Epidermal melanocyte (primary cell): ENCODE measurements at regions not wholly inside any gene's neighbourhood (a gene's known extent, or its start where the extent isn't known, plus 50 kb on each side); places are given as distances from the start of the nearest gene placed in this dataset.

Experiments
- DNase-seq: peaks from one replicate; pipeline ENCODE4 v3.0.0; 2011; ENCODE audit warnings: low spot score; ENCODE audit not compliant: insufficient read length

DNA sequence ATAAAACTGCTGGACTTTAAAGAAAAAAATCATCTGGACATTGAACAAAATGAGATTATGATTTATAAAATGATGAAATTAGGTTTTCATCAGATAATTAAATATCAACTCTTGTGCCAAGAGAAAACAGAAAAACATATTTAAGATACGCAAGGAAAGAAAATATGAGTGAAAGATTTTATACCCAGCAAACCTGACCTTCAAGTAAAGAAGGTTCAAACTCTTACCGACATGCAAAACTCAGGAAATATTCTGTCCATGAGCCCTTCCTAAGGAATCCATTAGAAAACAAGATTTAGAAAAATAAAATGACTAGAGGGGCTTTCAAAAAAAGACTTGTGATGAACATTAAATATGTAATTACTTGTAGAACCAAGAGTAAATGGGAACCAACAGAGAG lies 257.2 kb upstream of the ARID1B start:
- no peak for DNase-seq

- DNase-seq: no peak
Observed at GRCh38 chr6:156517088-156517487, 260.1 kb upstream of the ARID1B start.

GRCh38 chr6:156515242-156515641 lies 261.9 kb upstream of the ARID1B start:
- DNase-seq: no peak

DNA sequence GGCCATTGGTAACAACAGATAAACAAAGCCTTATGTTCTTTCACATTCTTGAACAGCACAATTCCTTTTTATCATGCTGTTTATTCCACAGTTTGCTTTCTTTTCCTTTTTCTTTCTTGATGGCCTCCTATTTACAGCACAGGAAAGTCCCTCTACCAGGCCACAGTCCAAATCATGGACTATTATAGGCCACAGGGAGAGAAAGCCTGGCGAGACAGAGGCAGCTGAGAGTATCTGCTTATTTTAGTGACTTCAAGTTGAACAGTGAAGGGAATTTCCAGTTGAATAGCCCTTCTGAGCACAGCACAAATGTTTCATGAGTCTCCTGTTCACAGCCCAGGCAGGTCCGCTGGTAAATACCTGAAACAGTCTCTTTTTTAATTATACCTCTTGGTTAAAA lies 263.7 kb upstream of the ARID1B start:
- DNase-seq: no peak

- DNase-seq: no peak
Observed at GRCh38 chr6:156511570-156511969, 265.6 kb upstream of the ARID1B start.

- DNase-seq: no peak
Observed at GRCh38 chr6:156511051-156511450, 266.1 kb upstream of the ARID1B start.

GRCh38 chr6:156510242-156510641 lies 266.9 kb upstream of the ARID1B start:
- no peak for DNase-seq

DNA sequence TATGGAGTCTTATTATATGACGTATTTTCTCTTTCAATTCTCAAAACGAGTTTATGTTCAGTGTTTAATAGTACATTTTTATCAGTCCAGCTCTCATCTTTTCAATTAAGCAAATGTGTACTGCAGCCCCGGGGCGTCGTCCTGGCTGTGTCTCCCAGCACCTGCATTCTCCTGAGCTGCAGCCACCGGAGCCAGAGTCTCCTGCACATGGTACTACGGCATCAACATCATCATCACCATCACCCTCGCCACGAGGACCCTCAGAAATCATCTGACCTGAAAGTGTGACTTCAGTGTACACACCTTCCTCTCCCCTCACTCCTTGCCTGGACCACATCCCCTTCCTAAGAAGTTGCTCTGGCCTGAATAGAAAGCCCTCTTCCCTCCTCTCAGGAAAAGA lies 267.7 kb upstream of the ARID1B start:
- no peak for DNase-seq

GRCh38 chr6:156508923-156509322 lies 268.3 kb upstream of the ARID1B start:
- DNase-seq: no peak

GRCh38 chr6:156508126-156508525 lies 269.1 kb upstream of the ARID1B start:
- no peak for DNase-seq

- no peak for DNase-seq
Observed at GRCh38 chr6:156507656-156508055, 269.5 kb upstream of the ARID1B start.

DNA sequence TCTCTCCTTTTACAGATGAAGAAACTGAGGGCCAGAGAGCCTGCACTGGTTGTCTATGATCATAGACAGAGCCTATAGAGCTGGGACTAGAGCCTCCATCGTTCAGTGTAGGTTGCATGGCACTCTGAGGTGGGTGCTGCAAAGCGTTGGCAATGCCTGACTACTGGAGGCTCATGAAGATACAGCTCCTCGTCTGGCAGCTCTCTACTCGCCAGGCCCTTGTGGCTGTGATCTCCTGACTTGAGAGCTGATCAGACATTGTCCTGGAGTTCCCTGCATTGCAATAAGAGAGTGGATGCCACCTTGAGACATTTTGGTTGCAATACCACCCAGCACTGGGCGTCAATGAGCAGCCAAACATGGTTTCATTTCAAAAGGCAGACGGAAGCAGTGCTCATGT lies 270.1 kb upstream of the ARID1B start:
- no peak for DNase-seq

GRCh38 chr6:156502969-156503504 lies 274.1 kb upstream of the ARID1B start:
- no peak for DNase-seq

- DNase-seq: no peak
Observed at GRCh38 chr6:156497618-156498017, 279.6 kb upstream of the ARID1B start.

- DNase-seq: no peak
Observed at GRCh38 chr6:156487877-156488276, 289.3 kb upstream of the ARID1B start.

- no peak for DNase-seq
Observed at GRCh38 chr6:156485150-156485549, 292.0 kb upstream of the ARID1B start.

GRCh38 chr6:156474507-156475120 lies 302.6 kb upstream of the ARID1B start:
- DNase-seq: no peak

DNA sequence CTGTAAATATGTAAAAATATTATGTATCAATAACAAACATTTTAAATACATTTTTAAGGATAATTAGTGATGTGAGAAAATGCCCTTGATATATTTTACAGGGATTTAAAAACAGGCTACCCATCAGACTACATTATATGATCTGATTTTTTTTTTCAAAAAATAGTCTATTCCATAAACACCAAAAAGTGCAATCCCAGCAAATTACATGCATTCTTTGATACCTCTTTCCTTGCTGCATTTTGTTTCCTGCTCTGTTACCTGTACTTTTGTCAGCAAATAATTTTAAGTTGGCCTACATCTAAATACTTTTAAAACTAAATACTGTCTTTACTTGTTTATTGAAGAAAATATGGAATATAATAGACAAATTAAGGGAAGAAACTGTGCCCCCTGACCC lies 306.2 kb upstream of the ARID1B start:
- no peak for DNase-seq

GRCh38 chr6:156464100-156464878 lies 312.9 kb upstream of the ARID1B start:
- no peak for DNase-seq

DNA sequence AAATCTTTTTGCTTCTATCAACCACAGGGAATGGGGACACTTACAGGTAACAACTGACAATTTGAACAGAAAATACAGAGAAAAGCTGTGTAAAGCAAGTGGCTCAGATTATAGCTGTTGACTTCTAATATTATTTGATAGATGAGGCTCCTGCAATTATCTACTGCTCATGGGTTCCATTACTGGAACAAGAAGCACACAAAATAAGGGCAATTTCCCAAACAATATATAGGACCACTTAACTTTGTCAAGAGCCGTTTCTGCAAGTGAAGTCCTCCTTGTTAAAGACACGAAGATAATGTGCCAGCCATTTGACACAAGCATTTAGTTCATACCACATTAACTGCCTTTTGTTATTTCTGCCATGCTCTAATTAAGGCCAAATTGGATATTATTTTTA lies 315.5 kb upstream of the ARID1B start:
- DNase-seq: no peak

DNA sequence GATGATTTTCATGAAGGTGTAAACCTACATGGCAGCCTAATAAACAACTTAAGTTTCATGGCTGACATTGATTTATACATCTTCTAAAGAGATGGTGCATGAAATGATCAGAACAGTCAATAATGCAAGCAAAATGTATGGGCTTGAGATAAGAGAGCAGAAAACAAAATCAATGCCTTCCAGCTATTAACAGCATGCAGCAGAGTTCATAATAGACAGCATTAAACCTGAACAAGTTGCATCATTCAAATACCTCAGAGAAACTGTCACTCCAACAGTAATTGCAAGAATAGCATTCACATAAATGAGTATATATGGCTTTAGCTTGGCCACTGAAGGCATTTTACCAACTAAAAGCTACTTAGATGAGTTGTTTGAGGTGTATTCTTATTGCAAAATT lies 319.6 kb upstream of the ARID1B start:
- DNase-seq: no peak

DNA sequence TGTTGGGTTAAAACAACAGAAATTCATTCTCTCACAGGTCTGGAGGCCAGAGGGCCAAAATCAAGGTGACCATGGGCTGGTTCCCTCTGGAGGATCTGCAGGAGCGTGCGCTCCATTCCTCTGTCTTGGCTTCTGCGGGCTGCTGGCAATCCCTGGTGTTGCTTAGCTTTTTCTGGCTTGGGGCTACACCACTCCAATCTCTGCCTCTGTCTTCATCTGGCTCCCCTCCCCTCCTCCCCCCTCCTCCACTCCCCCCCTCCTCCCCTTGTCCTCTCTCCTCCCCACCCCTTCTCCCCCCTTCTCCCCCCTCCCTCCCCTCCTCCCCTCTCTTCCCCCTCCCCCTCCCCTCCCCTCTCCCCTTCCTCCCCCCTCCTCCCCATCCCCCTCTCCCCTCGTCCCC lies 321.3 kb upstream of the ARID1B start:
- no peak for DNase-seq

GRCh38 chr6:156454867-156455266 lies 322.3 kb upstream of the ARID1B start:
- no peak for DNase-seq
